Liver (tissue), 3 donors: ENCODE measurements at regions not wholly inside any gene's neighbourhood (a gene's known extent, or its start where the extent isn't known, plus 50 kb on each side); places are given as distances from the start of the nearest gene placed in this dataset.

Source experiments
- EGR1 ChIP-seq, 2 donors: IDR thresholded peaks; 2 replicates each; pipeline ENCODE4 v1.6.1; 2016 to 2018; ENCODE audit warnings: antibody characterized with exemption in 2 of 2, low read depth in 2 of 2
- FOXA1 ChIP-seq: IDR thresholded peaks from 2 replicates; pipeline ENCODE4 v1.6.1; 2016; ENCODE audit warnings: antibody characterized with exemption
- GABPA ChIP-seq, 2 donors: IDR thresholded peaks in 1 of 2; conservative IDR thresholded peaks in 1 of 2; 2 replicates each; pipeline ENCODE4 v1.6.1; 2016; ENCODE audit warnings: antibody characterized with exemption in 2 of 2, mild to moderate bottlenecking in 1 of 2, moderate library complexity in 1 of 2
- HNF4G ChIP-seq: IDR thresholded peaks from 2 replicates; pipeline ENCODE4 v1.6.1; 2016; ENCODE audit warnings: antibody characterized with exemption
- RAD21 ChIP-seq, 2 donors: IDR thresholded peaks; 2 replicates each; pipeline ENCODE4 v1.6.1; 2016; ENCODE audit warnings: antibody characterized with exemption in 2 of 2, mild to moderate bottlenecking in 2 of 2
- RXRA ChIP-seq, 2 donors: IDR thresholded peaks; 2 replicates each; pipeline ENCODE4 v1.6.1; 2017 to 2018; ENCODE audit warnings: antibody characterized with exemption in 2 of 2, mild to moderate bottlenecking in 1 of 2
- TAF1 ChIP-seq: conservative IDR thresholded peaks from 2 replicates; pipeline ENCODE4 v1.6.1; 2016; ENCODE audit warnings: antibody characterized with exemption, mild to moderate bottlenecking
- YY1 ChIP-seq: IDR thresholded peaks from 2 replicates; pipeline ENCODE4 v1.6.1; 2016; ENCODE audit warnings: antibody characterized with exemption, mild to moderate bottlenecking
- TF ChIP-seq, protein P1 (sequence below): fragments of 150-350 bp; IDR thresholded peaks from 2 replicates; pipeline ENCODE4 v1.5.1; 2017; ENCODE audit warnings: improper control_type of control experiment, low read depth, low read length; ENCODE audit not compliant: missing input control
- TF ChIP-seq, protein P2 (sequence below): IDR thresholded peaks from 2 replicates; pipeline ENCODE4 v1.6.1; 2016; ENCODE audit warnings: antibody characterized with exemption
- TF ChIP-seq, protein P3 (sequence below): IDR thresholded peaks from 2 replicates; pipeline ENCODE4 v1.6.1; 2016; ENCODE audit warnings: antibody characterized with exemption, mild to moderate bottlenecking
- TF ChIP-seq, protein P4 (sequence below): IDR thresholded peaks from 2 replicates; pipeline ENCODE4 v1.6.1; 2016; ENCODE audit warnings: antibody characterized with exemption
- TF ChIP-seq, protein P5 (sequence below): IDR thresholded peaks from 2 replicates; pipeline ENCODE4 v1.6.1; 2016; ENCODE audit warnings: antibody characterized with exemption
- donor health status: healthy.
- donor health status: healthy.

DNA sequence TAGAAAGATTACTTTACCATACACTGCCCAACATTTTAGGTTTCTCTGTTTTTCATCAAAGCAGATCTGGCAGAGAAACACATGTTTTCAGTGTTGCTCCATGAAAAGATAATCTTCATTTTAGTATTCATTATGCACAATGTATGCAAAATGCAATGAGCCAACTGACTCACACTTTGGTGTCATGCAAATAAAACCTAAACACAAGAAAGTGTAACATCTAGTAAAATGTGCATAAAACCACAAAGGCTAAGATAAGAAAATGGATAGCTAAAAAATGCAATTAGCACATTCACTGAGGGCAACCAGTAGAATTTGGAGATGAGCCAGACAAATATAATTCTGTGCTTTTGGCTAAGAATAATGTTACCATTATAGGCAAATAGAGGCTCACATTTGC is 203.5 kb upstream of the UBE2E3 start:
- TF ChIP-seq, protein P1, sequence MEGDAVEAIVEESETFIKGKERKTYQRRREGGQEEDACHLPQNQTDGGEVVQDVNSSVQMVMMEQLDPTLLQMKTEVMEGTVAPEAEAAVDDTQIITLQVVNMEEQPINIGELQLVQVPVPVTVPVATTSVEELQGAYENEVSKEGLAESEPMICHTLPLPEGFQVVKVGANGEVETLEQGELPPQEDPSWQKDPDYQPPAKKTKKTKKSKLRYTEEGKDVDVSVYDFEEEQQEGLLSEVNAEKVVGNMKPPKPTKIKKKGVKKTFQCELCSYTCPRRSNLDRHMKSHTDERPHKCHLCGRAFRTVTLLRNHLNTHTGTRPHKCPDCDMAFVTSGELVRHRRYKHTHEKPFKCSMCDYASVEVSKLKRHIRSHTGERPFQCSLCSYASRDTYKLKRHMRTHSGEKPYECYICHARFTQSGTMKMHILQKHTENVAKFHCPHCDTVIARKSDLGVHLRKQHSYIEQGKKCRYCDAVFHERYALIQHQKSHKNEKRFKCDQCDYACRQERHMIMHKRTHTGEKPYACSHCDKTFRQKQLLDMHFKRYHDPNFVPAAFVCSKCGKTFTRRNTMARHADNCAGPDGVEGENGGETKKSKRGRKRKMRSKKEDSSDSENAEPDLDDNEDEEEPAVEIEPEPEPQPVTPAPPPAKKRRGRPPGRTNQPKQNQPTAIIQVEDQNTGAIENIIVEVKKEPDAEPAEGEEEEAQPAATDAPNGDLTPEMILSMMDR, result no peak
- TF ChIP-seq, protein P2, sequence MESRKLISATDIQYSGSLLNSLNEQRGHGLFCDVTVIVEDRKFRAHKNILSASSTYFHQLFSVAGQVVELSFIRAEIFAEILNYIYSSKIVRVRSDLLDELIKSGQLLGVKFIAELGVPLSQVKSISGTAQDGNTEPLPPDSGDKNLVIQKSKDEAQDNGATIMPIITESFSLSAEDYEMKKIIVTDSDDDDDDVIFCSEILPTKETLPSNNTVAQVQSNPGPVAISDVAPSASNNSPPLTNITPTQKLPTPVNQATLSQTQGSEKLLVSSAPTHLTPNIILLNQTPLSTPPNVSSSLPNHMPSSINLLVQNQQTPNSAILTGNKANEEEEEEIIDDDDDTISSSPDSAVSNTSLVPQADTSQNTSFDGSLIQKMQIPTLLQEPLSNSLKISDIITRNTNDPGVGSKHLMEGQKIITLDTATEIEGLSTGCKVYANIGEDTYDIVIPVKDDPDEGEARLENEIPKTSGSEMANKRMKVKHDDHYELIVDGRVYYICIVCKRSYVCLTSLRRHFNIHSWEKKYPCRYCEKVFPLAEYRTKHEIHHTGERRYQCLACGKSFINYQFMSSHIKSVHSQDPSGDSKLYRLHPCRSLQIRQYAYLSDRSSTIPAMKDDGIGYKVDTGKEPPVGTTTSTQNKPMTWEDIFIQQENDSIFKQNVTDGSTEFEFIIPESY, result no peak
- TF ChIP-seq YY1, result no peak
- TF ChIP-seq, protein P3, sequence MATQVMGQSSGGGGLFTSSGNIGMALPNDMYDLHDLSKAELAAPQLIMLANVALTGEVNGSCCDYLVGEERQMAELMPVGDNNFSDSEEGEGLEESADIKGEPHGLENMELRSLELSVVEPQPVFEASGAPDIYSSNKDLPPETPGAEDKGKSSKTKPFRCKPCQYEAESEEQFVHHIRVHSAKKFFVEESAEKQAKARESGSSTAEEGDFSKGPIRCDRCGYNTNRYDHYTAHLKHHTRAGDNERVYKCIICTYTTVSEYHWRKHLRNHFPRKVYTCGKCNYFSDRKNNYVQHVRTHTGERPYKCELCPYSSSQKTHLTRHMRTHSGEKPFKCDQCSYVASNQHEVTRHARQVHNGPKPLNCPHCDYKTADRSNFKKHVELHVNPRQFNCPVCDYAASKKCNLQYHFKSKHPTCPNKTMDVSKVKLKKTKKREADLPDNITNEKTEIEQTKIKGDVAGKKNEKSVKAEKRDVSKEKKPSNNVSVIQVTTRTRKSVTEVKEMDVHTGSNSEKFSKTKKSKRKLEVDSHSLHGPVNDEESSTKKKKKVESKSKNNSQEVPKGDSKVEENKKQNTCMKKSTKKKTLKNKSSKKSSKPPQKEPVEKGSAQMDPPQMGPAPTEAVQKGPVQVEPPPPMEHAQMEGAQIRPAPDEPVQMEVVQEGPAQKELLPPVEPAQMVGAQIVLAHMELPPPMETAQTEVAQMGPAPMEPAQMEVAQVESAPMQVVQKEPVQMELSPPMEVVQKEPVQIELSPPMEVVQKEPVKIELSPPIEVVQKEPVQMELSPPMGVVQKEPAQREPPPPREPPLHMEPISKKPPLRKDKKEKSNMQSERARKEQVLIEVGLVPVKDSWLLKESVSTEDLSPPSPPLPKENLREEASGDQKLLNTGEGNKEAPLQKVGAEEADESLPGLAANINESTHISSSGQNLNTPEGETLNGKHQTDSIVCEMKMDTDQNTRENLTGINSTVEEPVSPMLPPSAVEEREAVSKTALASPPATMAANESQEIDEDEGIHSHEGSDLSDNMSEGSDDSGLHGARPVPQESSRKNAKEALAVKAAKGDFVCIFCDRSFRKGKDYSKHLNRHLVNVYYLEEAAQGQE, result no peak
- TF ChIP-seq, protein P4, sequence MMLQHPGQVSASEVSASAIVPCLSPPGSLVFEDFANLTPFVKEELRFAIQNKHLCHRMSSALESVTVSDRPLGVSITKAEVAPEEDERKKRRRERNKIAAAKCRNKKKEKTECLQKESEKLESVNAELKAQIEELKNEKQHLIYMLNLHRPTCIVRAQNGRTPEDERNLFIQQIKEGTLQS, result no peak
- no peak for TF ChIP-seq EGR1 (IDR thresholded peaks at IDR 0.05; ENCODE audit: low read depth in 2 of 2)
- no peak for TF ChIP-seq HNF4G
- TF ChIP-seq GABPA (IDR thresholded peaks at IDR 0.05 in 1 of 2, conservative IDR thresholded peaks at IDR 0.05 in 1 of 2), result no peak
- TF ChIP-seq TAF1, result no peak
- TF ChIP-seq, protein P5, sequence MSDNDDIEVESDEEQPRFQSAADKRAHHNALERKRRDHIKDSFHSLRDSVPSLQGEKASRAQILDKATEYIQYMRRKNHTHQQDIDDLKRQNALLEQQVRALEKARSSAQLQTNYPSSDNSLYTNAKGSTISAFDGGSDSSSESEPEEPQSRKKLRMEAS, result no peak
- TF ChIP-seq FOXA1, result no peak
- TF ChIP-seq RAD21 (IDR thresholded peaks at IDR 0.05), result no peak
- no peak for TF ChIP-seq RXRA (IDR thresholded peaks at IDR 0.05)
